ENCODE measurements at regions not wholly inside any gene's neighbourhood (a gene's known extent, or its start where the extent isn't known, plus 50 kb on each side); places are given as distances from the start of the nearest gene placed in this dataset.

GRCh38 chr1:163924041-163924440 lies 602.3 kb downstream of the NUF2 start:
- TF ChIP-seq CTCF (IDR thresholded peaks at IDR 0.05; ENCODE audit: poor library complexity, severe bottlenecking) (no peak), REST (IDR thresholded peaks at IDR 0.05; ENCODE audit: borderline replicate concordance) (no peak), EZH2 (IDR thresholded peaks at IDR 0.05; ENCODE audit: borderline replicate concordance, insufficient read depth, low read length, poor library complexity, severe bottlenecking) (no peak), POLR2AphosphoS5 (IDR thresholded peaks at IDR 0.05) (no peak)

All from neural cell (in vitro differentiated cells).